ENCODE measurements at regions not wholly inside any gene's neighbourhood (a gene's known extent, or its start where the extent isn't known, plus 50 kb on each side); places are given as distances from the start of the nearest gene placed in this dataset.
"Not testable (repeated sequence)": the region's sequence is repeated elsewhere in the genome, so short reads cannot be mapped to it uniquely, and the experiment has no call there.

DNA sequence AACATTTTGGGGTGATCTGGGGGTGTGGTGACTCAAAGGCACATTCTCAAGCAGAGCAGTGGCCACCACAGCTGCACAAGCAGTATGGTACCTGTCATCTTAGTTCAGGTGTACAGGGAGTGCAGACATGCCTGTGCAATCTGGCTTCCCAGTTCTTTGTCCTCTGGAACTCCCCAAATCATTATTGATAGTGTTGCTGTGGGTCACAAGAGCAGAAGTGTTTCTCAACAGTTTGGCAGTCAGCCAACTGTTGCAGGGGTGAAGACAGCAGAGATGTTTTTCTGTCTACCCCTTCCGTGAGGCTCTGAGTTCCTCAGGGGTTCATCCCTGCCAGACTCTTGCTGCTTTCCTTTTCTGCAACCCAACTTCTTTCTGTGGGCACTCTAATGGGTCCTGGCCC lies 206.5 kb upstream of the ZSWIM2 start:
- peak; percentile 23 to 26 for DNase-seq

DNA sequence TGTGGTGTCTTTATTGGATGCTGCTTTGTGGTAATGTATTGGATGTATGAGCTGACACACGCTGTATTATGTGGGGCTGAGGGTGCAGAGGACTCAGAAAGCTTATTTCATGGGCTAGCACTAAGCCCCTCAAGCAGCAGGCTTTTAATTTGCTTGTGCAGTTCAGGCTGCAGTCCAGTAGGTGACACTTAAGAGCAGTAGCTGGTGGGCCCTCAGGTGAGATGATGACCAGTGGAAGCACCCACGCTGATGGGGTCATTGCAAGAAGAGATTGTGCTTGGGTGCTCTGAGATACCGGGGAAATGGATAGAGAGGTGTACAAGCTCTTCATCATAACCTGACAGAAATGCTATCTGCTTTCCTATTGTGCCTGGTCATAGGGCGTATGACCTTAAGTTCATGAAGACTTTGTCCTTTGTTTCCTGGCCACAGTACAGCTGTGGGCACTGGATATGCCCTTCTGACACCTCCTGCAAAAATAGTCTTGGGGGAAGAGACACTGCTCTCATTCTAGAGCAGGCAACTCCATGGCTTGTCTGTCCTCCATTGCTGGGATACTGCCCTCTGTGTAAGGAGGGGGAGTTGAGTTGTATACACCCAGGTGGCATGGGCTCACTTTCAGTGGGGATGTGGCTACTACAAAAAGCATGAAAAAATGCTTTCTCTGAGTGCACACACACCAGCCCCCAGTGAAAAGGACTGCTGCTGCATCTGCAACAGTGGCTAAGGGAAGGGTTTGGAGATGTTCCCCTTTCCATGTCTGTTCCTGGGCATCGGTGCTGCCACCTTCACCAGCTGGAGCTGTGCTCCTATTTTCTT lies 205.7 kb upstream of the ZSWIM2 start:
- DNase-seq = no peak

- DNase-seq = no peak
These were observed 202.4 kb upstream of the ZSWIM2 start for GRCh38 chr2:187051350-187051749.

DNA sequence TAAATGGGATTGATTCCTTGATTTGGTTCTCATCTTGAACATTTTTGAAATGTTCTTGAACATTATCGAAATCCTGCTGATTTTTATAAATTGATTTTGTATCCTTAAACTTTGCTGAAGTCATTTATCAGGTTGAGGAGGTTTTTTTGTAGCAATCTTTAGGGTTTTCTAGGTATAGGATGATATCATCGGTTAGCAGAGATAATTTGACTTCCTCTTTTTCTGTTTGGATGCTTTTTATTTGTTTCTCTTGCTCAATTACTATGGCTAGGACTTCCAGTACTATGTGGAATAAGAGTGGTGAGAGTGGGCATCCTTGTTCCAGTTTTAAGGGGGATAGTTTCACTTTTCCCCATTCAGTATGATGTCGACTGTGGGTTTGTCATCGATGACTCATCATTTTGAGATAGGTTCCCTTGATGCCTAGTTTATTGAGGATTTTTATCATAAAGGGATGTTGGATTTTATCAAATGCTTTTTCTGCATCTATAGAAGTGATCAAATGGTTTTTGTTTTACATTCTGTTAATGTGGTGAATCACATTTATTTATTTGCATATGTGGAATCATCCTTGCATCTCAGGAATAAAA lies 201.5 kb upstream of the ZSWIM2 start:
- no peak for DNase-seq

DNA sequence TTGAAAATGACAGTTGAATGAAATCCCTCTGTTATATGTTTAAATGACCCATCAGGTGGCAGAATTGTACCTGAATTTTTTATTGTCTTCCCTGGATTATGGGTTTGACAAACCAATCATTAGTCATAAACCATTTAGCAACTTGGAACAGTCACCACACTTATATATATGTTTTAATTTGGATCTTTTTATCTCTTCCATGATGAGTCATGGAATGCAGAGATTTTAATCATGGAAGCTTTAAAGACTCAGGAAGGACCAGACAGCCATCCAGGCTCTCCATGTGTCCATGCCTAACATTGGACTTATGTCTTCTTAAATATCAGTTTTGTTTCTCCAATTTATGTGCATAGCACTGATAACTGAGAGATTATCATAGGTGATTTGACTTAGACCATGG lies 188.3 kb upstream of the ZSWIM2 start:
- DNase-seq = no peak

DNA sequence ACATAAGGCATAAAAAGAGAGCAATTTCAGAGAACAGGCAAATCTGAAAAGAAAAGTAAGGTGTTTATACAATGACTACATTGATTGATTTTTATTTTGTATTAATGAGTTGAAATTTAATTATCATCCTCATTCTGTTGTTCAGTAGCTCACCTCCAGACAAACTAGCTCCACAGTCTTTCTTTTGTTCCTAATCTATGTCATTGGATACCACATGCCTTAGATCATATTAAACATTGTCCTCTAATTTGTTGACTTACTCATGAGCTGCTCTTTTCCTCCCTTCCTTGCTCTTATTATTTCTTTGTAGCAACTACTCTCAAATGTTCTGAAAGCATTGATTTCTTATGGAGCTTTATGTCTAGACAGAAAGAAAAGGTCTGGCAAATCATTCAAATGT lies 185.5 kb upstream of the ZSWIM2 start:
- DNase-seq = no peak

GRCh38 chr2:187024739-187025138 lies 175.8 kb upstream of the ZSWIM2 start:
- no peak for DNase-seq

DNA sequence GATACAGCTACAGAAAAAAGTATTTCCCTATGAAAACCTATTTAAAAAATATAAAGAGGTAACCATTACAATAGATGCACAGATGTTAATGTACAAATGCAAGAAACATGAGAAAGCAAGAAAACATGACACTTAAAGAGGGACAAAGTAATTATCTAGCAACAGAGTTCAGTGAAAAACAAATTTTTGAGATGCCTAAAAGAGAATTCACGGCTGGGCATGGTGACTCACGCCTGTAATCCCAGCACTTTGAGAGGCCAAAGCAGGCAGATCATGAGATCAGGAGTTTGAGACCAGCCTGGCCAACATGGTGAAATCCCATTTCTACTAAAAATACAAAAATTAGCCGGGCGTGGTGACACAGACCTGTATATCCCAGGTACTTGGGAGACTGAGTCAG lies 175.0 kb upstream of the ZSWIM2 start:
- DNase-seq = not testable (repeated sequence)

- DNase-seq = no peak
These were observed 168.5 kb upstream of the ZSWIM2 start for GRCh38 chr2:187017438-187017837.

DNA sequence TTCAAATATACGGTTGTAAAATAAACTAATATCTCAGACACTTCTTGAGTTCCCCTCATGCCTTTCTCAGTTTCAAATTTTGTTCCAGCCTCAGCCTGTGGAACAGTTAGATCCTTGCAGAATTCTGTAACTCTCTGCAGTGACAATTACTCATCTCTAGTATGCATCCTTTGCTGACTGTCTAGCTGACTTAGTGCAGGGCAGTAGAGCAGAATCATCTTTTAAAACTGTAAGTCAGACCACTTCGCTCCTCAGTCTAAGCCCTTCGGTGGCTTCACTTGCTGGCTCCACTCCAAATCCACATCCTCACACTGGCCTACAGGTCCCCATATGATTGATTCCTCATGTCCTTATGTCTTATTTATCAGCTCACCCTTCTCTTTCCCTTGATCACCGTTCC lies 164.1 kb upstream of the ZSWIM2 start:
- DNase-seq = no peak

DNA sequence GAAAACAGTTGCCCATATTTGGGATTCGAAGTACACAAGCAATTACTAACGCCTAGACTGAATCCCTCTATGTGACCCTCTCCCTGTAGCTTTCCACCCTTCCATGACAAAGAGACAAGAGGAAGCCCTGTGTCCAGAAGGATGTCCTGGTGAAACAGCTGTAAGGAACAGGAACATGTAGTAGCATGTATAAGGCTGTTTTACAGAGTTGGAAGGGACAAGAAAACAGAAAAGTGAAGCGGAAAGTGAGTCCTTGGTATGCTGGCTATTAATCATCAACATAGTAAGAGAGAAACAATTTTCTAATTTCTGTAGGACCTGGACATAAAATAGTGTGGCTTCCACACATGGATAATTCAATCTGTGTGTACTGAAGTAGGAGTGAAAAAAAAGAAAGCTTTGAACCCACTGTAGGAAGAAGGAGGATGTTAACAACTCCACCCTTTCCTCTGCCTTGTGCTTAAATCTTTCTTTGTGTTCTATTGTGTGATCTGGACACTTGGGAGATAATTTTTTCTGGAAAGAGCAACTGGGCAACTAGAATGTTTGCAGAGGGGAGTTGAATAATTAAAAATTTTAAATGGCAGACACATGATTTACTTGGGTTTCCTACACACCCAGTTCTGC lies 162.3 kb upstream of the ZSWIM2 start:
- DNase-seq = no peak

- DNase-seq = no peak
These were observed 160.7 kb upstream of the ZSWIM2 start for GRCh38 chr2:187009483-187010239.

GRCh38 chr2:187008111-187008510 lies 159.1 kb upstream of the ZSWIM2 start:
- DNase-seq = no peak

DNA sequence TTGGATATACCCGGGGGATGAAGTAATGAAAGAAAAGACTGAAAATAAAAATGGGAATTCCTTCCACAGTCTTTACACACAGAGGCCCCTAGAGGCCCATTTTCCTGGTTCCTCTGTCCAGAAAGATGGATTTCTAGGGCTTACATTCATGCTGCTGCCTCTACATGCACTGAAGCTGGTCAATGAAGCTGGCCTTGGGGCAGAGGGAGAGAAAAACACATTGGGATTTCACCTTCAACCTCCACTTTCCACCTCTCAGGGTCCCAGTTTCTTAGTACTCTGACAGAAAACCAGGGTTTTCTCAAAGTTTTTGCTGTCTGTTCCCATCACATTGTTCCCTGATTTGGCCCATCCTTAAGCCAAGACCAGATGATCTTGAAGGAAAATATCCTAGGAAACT lies 154.6 kb upstream of the ZSWIM2 start:
- DNase-seq = no peak

GRCh38 chr2:187003038-187003554 lies 154.1 kb upstream of the ZSWIM2 start:
- DNase-seq = no peak

DNA sequence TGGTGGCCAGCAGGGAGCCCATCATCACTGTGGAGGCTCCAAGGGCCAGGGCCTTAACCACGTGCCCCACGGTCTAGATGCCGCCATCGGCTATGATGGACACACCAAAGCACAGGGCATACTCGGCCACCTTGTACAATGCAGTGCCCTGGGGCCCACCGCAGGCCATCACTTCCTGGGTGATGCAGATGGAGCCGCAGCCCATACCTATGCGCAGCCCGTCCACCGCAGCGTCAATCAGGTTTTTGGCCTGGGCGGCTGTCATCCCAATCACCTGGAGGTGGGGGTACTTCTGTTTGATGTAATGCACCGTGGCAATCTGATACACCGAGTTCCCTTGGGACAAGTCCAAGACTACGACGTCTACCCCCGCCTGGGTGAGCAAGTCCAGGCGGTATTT lies 153.3 kb upstream of the ZSWIM2 start:
- DNase-seq = no peak

DNA sequence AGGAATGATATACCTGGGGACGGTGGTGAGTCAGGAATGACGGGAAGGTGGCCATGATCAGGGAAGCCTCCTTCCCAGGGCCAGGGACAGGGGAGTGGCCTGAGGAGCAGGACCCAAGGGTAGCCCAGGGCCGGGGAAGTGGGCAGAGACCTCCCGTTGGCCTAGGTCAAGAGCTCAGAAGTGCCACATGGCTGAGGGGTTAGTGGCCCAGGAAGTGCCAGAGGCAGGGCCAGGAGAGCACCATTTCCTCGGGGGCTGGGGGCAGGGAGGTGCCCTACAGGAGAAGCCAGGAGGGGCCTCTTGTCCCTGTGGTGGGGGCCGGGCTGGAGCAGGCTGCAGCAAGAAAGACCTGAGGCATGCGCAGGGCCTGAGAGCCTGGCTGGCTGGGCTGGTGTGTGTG lies 152.3 kb upstream of the ZSWIM2 start:
- no peak for DNase-seq

GRCh38 chr2:186995092-186995491 lies 146.1 kb upstream of the ZSWIM2 start:
- no peak for DNase-seq

- no peak for DNase-seq
These were observed 143.6 kb upstream of the ZSWIM2 start for GRCh38 chr2:186992597-186992996.

- no peak for DNase-seq
These were observed 142.9 kb upstream of the ZSWIM2 start for GRCh38 chr2:186991766-186992417.

DNA sequence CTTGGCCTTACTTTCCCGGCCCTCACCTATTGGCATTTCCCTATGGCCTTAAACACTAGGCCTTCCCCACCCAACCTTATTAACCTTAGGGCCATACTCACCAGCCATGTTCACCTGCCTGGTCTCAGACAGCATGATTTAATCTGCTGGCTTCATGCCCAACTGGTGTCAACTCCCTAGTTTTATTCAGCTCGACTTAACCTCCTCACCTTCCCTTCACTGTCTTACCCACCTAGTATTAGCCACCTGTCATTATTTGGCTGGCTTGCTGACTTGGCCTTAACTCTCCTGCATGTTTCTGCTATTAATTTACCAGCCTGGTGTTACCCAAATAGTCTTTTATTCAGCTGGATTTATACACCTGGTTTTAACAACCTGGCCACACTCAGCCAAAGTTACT lies 136.0 kb upstream of the ZSWIM2 start:
- DNase-seq = no peak

GRCh38 chr2:186984481-186984880 lies 135.5 kb upstream of the ZSWIM2 start:
- peak in 1 of 2 experiments; percentile 10 for DNase-seq
